ENCODE measurements at regions not wholly inside any gene's neighbourhood (a gene's known extent, or its start where the extent isn't known, plus 50 kb on each side); places are given as distances from the start of the nearest gene placed in this dataset.

DNA sequence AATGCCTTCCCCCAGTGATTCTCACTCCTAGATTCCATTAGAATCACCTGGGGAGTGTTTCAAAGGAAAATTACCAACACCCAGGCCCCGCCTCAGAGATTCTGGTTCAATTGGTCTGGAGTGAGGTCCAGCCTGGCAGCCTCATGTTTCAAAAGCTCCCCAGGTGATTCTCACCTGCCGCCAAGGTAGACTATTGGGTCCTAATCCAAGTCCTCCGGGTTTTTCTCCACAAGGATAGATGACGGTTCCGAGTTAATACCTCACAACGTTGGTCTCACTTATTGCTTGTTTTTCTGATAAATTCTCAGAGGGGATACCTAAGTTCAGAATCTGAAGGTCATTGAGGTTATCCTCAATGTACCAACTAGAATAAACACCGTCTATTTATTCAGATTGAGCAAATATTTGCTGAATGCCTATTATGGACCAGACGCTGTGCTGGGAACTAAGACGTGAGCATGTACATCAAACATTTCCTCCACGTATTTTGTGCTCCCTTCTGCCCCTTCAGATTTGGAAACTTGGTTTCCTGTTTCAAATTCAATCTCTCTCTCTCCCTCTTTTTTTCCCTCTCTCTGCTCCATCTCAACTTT lies 97.5 kb downstream of the SEC16B start (continued):
- TF ChIP-seq HCFC1 (IDR thresholded peaks at IDR 0.05; ENCODE audit: low read depth, low read length) (no peak), ZMYM4 (CRISPR knock-in tag; IDR thresholded peaks at IDR 0.05) (peak; percentile 24; the same call in 1 of the 2 replicates), NPAS2 (CRISPR knock-in tag; IDR thresholded peaks at IDR 0.05; ENCODE audit: borderline replicate concordance) (no peak), FOXO1 (CRISPR knock-in tag; IDR thresholded peaks at IDR 0.05) (peak; percentile 56; the same call in 1 of the 2 replicates), SNAI1 (CRISPR knock-in tag; IDR thresholded peaks at IDR 0.05; ENCODE audit: borderline replicate concordance) (no peak), ZNF703 (CRISPR knock-in tag; IDR thresholded peaks at IDR 0.05; ENCODE audit: borderline replicate concordance) (0 out of 2 replicates have a peak, but pooled peaks have one; percentile 35), TMF1 (CRISPR knock-in tag; IDR thresholded peaks at IDR 0.05; ENCODE audit: low read depth) (no peak), ZEB1 (IDR thresholded peaks at IDR 0.05; ENCODE audit: insufficient replicate concordance, low read depth) (peak; percentile 46), ZNF337 (CRISPR knock-in tag; IDR thresholded peaks at IDR 0.05; ENCODE audit: borderline replicate concordance, low read depth) (no peak), MBNL3 (CRISPR knock-in tag; conservative IDR thresholded peaks at IDR 0.05) (no peak), HOXA7 (CRISPR knock-in tag; IDR thresholded peaks at IDR 0.05) (no peak), HHEX (CRISPR knock-in tag; IDR thresholded peaks at IDR 0.05) (peak; percentile 98), HNF4A (CRISPR knock-in tag; IDR thresholded peaks at IDR 0.05) (peak; percentile 43)
- TF ChIP-seq, protein P1, sequence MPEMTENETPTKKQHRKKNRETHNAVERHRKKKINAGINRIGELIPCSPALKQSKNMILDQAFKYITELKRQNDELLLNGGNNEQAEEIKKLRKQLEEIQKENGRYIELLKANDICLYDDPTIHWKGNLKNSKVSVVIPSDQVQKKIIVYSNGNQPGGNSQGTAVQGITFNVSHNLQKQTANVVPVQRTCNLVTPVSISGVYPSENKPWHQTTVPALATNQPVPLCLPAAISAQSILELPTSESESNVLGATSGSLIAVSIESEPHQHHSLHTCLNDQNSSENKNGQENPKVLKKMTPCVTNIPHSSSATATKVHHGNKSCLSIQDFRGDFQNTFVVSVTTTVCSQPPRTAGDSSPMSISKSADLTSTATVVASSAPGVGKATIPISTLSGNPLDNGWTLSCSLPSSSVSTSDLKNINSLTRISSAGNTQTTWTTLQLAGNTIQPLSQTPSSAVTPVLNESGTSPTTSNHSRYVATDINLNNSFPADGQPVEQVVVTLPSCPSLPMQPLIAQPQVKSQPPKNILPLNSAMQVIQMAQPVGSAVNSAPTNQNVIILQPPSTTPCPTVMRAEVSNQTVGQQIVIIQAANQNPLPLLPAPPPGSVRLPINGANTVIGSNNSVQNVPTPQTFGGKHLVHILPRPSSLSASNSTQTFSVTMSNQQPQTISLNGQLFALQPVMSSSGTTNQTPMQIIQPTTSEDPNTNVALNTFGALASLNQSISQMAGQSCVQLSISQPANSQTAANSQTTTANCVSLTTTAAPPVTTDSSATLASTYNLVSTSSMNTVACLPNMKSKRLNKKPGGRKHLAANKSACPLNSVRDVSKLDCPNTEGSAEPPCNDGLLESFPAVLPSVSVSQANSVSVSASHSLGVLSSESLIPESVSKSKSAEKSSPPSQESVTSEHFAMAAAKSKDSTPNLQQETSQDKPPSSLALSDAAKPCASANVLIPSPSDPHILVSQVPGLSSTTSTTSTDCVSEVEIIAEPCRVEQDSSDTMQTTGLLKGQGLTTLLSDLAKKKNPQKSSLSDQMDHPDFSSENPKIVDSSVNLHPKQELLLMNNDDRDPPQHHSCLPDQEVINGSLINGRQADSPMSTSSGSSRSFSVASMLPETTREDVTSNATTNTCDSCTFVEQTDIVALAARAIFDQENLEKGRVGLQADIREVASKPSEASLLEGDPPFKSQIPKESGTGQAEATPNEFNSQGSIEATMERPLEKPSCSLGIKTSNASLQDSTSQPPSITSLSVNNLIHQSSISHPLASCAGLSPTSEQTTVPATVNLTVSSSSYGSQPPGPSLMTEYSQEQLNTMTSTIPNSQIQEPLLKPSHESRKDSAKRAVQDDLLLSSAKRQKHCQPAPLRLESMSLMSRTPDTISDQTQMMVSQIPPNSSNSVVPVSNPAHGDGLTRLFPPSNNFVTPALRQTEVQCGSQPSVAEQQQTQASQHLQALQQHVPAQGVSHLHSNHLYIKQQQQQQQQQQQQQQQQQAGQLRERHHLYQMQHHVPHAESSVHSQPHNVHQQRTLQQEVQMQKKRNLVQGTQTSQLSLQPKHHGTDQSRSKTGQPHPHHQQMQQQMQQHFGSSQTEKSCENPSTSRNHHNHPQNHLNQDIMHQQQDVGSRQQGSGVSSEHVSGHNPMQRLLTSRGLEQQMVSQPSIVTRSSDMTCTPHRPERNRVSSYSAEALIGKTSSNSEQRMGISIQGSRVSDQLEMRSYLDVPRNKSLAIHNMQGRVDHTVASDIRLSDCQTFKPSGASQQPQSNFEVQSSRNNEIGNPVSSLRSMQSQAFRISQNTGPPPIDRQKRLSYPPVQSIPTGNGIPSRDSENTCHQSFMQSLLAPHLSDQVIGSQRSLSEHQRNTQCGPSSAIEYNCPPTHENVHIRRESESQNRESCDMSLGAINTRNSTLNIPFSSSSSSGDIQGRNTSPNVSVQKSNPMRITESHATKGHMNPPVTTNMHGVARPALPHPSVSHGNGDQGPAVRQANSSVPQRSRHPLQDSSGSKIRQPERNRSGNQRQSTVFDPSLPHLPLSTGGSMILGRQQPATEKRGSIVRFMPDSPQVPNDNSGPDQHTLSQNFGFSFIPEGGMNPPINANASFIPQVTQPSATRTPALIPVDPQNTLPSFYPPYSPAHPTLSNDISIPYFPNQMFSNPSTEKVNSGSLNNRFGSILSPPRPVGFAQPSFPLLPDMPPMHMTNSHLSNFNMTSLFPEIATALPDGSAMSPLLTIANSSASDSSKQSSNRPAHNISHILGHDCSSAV (CRISPR knock-in tag; IDR thresholded peaks at IDR 0.05; ENCODE audit: borderline replicate concordance), result no peak
- TF ChIP-seq, protein P2, sequence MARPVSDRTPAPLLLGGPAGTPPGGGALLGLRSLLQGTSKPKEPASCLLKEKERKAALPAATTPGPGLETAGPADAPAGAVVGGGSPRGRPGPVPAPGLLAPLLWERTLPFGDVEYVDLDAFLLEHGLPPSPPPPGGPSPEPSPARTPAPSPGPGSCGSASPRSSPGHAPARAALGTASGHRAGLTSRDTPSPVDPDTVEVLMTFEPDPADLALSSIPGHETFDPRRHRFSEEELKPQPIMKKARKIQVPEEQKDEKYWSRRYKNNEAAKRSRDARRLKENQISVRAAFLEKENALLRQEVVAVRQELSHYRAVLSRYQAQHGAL (CRISPR knock-in tag; IDR thresholded peaks at IDR 0.05; ENCODE audit: not compliant biosample characterization), result no peak
- TF ChIP-seq, protein P3, sequence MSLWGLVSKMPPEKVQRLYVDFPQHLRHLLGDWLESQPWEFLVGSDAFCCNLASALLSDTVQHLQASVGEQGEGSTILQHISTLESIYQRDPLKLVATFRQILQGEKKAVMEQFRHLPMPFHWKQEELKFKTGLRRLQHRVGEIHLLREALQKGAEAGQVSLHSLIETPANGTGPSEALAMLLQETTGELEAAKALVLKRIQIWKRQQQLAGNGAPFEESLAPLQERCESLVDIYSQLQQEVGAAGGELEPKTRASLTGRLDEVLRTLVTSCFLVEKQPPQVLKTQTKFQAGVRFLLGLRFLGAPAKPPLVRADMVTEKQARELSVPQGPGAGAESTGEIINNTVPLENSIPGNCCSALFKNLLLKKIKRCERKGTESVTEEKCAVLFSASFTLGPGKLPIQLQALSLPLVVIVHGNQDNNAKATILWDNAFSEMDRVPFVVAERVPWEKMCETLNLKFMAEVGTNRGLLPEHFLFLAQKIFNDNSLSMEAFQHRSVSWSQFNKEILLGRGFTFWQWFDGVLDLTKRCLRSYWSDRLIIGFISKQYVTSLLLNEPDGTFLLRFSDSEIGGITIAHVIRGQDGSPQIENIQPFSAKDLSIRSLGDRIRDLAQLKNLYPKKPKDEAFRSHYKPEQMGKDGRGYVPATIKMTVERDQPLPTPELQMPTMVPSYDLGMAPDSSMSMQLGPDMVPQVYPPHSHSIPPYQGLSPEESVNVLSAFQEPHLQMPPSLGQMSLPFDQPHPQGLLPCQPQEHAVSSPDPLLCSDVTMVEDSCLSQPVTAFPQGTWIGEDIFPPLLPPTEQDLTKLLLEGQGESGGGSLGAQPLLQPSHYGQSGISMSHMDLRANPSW (CRISPR knock-in tag; IDR thresholded peaks at IDR 0.05; ENCODE audit: borderline replicate concordance), result 0 out of 2 replicates have a peak, but pooled peaks have one; percentile 38
- TF ChIP-seq, protein P4, sequence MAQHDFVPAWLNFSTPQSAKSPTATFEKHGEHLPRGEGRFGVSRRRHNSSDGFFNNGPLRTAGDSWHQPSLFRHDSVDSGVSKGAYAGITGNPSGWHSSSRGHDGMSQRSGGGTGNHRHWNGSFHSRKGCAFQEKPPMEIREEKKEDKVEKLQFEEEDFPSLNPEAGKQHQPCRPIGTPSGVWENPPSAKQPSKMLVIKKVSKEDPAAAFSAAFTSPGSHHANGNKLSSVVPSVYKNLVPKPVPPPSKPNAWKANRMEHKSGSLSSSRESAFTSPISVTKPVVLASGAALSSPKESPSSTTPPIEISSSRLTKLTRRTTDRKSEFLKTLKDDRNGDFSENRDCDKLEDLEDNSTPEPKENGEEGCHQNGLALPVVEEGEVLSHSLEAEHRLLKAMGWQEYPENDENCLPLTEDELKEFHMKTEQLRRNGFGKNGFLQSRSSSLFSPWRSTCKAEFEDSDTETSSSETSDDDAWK (CRISPR knock-in tag; IDR thresholded peaks at IDR 0.05), result no peak

Data from HepG2 (cell line).